ENCODE measurements at regions not wholly inside any gene's neighbourhood (a gene's known extent, or its start where the extent isn't known, plus 50 kb on each side); places are given as distances from the start of the nearest gene placed in this dataset.

GRCh38 chr7:82567356-82567755 lies 123.8 kb upstream of the CACNA2D1 start:
- Histone ChIP-seq H2BK5ac (ENCODE audit: low read depth, low read length, poor library complexity, severe bottlenecking) (no peak overlapping the region), H3K79me1 (ENCODE audit: low read depth in 1 of 2, low read length in 2 of 2) (no peaks in the 10 kb centered on the region), H2BK20ac (ENCODE audit: low read depth, low read length) (no peak overlapping the region), H3K9ac (ENCODE audit: low read depth, low read length) (no peak overlapping the region), H3K4me1 (ENCODE audit: control insufficient read depth, insufficient read depth, low read length) (peaks cover 3% of the 10 kb centered on the region), H3K4ac (ENCODE audit: low read depth, low read length) (no peak overlapping the region), H4K20me1 (ENCODE audit: insufficient read depth, low read length) (no peaks in the 10 kb centered on the region), H2AK9ac (replicated peaks; ENCODE audit: low read depth, low read length, poor library complexity) (no peak overlapping the region), H3K9me1 (ENCODE audit: insufficient read depth, low read length) (0 out of 2 replicates have a peak, but pooled peaks cover under 1% of the 10 kb centered on the region), H3K18ac (ENCODE audit: low read depth, low read length) (no peak overlapping the region), H3K27ac (ENCODE audit: insufficient read depth, low read length) (no peak overlapping the region), H3K56ac (ENCODE audit: extremely low read depth, insufficient read depth, low read length) (no peak overlapping the region), H4K5ac (ENCODE audit: low read depth, low read length) (no peak overlapping the region), H3K27me3 (ENCODE audit: control insufficient read depth, insufficient read depth, low read length) (no peaks in the 10 kb centered on the region), H3K36me3 (ENCODE audit: control insufficient read depth, insufficient read depth, low read length) (no peaks in the 10 kb centered on the region), H2BK120ac (ENCODE audit: low read depth, low read length) (no peak overlapping the region), H3K14ac (replicated peaks; ENCODE audit: low read depth, low read length) (no peak overlapping the region), H4K8ac (ENCODE audit: low read depth in 2 of 2, low read length in 2 of 2) (no peak overlapping the region), H2AK5ac (ENCODE audit: low read depth, low read length) (no peak overlapping the region), H2AFZ (replicated peaks; ENCODE audit: low read length, poor library complexity) (no peak overlapping the region), H3K9me3 (ENCODE audit: control insufficient read depth, insufficient read depth, low read length) (no peaks in the 10 kb centered on the region), H3K23ac (ENCODE audit: low read depth, low read length) (no peak overlapping the region), H4K91ac (ENCODE audit: insufficient read depth, low read depth, low read length) (no peak overlapping the region), H2BK15ac (ENCODE audit: low read depth, low read length) (no peak overlapping the region), H3K4me2 (ENCODE audit: low read depth, low read length) (no peak overlapping the region), H3K4me3 (ENCODE audit: insufficient read depth, low read depth, low read length) (no peak overlapping the region)
- dilution Hi-C loops (cut with HindIII; ENCODE audit: low sequenced_read_pairs, unreplicated experiment) (no loop called here), intact Hi-C loops (cut with micrococcal nuclease) (loop anchor here (10.0 kb wide), 1 partner anchor 403 kb away; no protein-coding TSS in a partner anchor), in situ Hi-C loops (cut with MboI; ENCODE audit: low sequenced_read_pairs) (no loop called here)
- no peak for ATAC-seq (ENCODE audit: low read depth)
- ChIA-PET POLR2A (ENCODE audit: unreplicated experiment) (no interaction called here), CTCF (no interaction called here)
- DNase-seq, result no peak
- no TSS peak for BruUV-seq (replicated peaks)
- WGBS, 2 experiments (ENCODE audit: extremely low coverage in 2 of 2, insufficient read length in 1 of 2), result no CpG with 5 or more reads among the region's 2 CpGs
- TF ChIP-seq BHLHE40 (IDR thresholded peaks at IDR 0.05; ENCODE audit: low read depth, low read length), result no peak
